ENCODE measurements at regions not wholly inside any gene's neighbourhood (a gene's known extent, or its start where the extent isn't known, plus 50 kb on each side); places are given as distances from the start of the nearest gene placed in this dataset.

GRCh38 chr1:238647877-238648276 lies 738.5 kb upstream of the CHRM3 start:
- H3K9me3 ChIP-seq (ENCODE audit: low read length), result no peaks in the 10 kb centered on the region
- no peak overlapping the region for H3K27ac ChIP-seq (ENCODE audit: low read depth, low read length)
- no peaks in the 10 kb centered on the region for H3K27me3 ChIP-seq (ENCODE audit: control insufficient read depth in 1 of 2, insufficient read depth in 2 of 2, low read length in 2 of 2)
- no peak overlapping the region for H3K9ac ChIP-seq (ENCODE audit: low read length)
- no peaks in the 10 kb centered on the region for H3K4me1 ChIP-seq (ENCODE audit: insufficient read depth, low read length)
- no peak overlapping the region for H3K4me3 ChIP-seq (ENCODE audit: low read depth in 1 of 2, low read length in 2 of 2)
- no peaks in the 10 kb centered on the region for H3K36me3 ChIP-seq (ENCODE audit: insufficient read depth, low read length)

DNA sequence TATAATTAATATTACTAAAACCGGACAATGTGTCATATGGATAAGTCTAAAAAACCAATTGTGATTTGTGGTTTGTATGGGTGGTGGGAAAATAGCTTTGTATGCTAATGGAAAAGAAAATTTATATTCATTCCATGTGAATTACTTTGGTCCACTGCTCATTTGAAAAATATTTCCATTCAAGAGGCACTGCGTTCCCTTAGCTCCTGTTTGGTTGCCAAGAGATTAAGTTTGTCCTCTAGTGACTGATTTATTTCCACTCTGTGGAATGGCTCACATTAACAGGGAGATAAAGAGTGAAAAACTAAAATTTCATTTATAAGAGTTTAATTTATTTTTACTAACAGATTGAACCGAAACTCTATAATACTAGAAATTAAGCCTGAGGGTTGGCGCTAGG lies 744.1 kb upstream of the CHRM3 start:
- no peaks in the 10 kb centered on the region for H3K27me3 ChIP-seq (ENCODE audit: control insufficient read depth in 1 of 2, insufficient read depth in 2 of 2, low read length in 2 of 2)
- H3K27ac ChIP-seq (ENCODE audit: low read depth, low read length), result no peak overlapping the region
- no peak overlapping the region for H3K9ac ChIP-seq (ENCODE audit: low read length)
- no peak overlapping the region for H3K4me3 ChIP-seq (ENCODE audit: low read depth in 1 of 2, low read length in 2 of 2)
- no peaks in the 10 kb centered on the region for H3K4me1 ChIP-seq (ENCODE audit: insufficient read depth, low read length)
- no peaks in the 10 kb centered on the region for H3K9me3 ChIP-seq (ENCODE audit: low read length)
- no peaks in the 10 kb centered on the region for H3K36me3 ChIP-seq (ENCODE audit: insufficient read depth, low read length)

DNA sequence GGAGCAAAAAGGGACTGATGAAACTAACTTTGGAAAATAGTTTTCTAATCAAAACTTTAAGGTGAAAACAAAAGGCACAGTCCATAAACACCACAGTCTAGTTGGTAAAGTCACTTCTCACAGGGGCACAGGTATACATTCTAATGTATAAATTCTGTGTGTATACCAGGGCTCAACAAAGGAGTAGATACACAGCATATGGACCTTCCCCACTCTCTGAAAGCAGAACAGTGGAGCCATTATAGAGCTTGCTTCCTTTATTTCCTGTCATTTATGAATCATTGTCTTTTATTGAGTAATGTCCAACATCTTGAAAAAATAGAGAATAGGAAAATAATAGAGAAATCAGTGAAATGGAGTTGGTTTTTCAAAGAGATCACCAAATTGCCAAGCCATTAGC lies 746.5 kb upstream of the CHRM3 start:
- H3K9me3 ChIP-seq (ENCODE audit: low read length), result no peaks in the 10 kb centered on the region
- no peak overlapping the region for H3K27ac ChIP-seq (ENCODE audit: low read depth, low read length)
- no peak overlapping the region for H3K4me3 ChIP-seq (ENCODE audit: low read depth in 1 of 2, low read length in 2 of 2)
- no peaks in the 10 kb centered on the region for H3K36me3 ChIP-seq (ENCODE audit: insufficient read depth, low read length)
- H3K4me1 ChIP-seq (ENCODE audit: insufficient read depth, low read length), result no peaks in the 10 kb centered on the region
- no peaks in the 10 kb centered on the region for H3K27me3 ChIP-seq (ENCODE audit: control insufficient read depth in 1 of 2, insufficient read depth in 2 of 2, low read length in 2 of 2)
- H3K9ac ChIP-seq (ENCODE audit: low read length), result no peak overlapping the region

DNA sequence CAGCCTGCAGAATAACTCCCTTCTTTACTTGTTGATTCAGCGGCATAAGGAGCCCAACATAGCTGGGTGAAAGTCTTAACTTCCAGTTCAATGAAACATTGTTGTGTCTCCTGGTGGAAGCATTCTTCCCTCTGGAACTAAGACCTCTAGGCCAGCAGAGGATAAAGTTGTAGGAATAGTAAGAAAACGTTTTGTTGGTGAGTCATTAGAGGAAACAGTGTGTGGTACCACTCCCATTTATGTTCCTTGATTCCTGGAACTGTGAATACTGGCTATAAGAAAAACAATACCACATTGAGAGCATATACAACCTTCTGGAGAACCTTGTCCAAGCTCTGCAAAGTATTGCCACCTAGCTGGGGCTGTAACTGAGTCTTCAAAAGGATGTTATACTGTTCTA lies 737.4 kb upstream of the ZP4 start:
- Histone ChIP-seq H3K27me3 (ENCODE audit: control insufficient read depth in 1 of 2, insufficient read depth in 2 of 2, low read length in 2 of 2) (no peaks in the 10 kb centered on the region), H3K4me1 (ENCODE audit: insufficient read depth, low read length) (no peaks in the 10 kb centered on the region), H3K9me3 (ENCODE audit: low read length) (no peaks in the 10 kb centered on the region), H3K4me3 (ENCODE audit: low read depth in 1 of 2, low read length in 2 of 2) (no peak overlapping the region), H3K27ac (ENCODE audit: low read depth, low read length) (no peak overlapping the region), H3K9ac (ENCODE audit: low read length) (no peak overlapping the region), H3K36me3 (ENCODE audit: insufficient read depth, low read length) (no peaks in the 10 kb centered on the region)

- no peak overlapping the region for H3K4me3 ChIP-seq (ENCODE audit: low read depth in 1 of 2, low read length in 2 of 2)
- H3K27ac ChIP-seq (ENCODE audit: low read depth, low read length), result no peak overlapping the region
These were observed 734.1 kb upstream of the ZP4 start for GRCh38 chr1:238624776-238625175.

DNA sequence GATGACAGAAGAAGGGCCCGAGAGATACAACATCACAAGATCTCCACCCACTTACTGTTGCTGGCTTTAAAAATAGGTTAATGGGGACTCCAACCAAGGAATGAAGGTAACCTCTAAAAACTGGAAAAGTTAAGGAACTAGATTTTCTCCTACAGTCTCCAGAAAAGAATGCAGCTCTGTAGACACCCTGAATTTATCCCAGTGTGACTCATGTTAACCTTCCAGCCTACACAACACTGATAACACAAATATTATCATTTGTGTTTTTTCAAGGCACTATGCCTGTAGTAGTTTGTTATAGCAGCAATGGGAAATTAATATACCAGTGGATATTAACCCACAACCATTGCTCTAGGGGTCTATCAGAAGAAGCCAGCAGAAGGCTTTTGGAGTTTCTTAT lies 730.7 kb upstream of the ZP4 start:
- H3K4me3 ChIP-seq (ENCODE audit: low read depth in 1 of 2, low read length in 2 of 2), result no peak overlapping the region
- no peaks in the 10 kb centered on the region for H3K4me1 ChIP-seq (ENCODE audit: insufficient read depth, low read length)
- H3K9me3 ChIP-seq (ENCODE audit: low read length), result no peaks in the 10 kb centered on the region
- no peaks in the 10 kb centered on the region for H3K27me3 ChIP-seq (ENCODE audit: control insufficient read depth in 1 of 2, insufficient read depth in 2 of 2, low read length in 2 of 2)
- H3K27ac ChIP-seq (ENCODE audit: low read depth, low read length), result no peak overlapping the region
- H3K9ac ChIP-seq (ENCODE audit: low read length), result no peak overlapping the region
- no peaks in the 10 kb centered on the region for H3K36me3 ChIP-seq (ENCODE audit: insufficient read depth, low read length)

More at GRCh38 chr1:238624776-238625175, 734.1 kb upstream of the ZP4 start:
- Histone ChIP-seq H3K27me3 (ENCODE audit: control insufficient read depth in 1 of 2, insufficient read depth in 2 of 2, low read length in 2 of 2) (no peaks in the 10 kb centered on the region), H3K9me3 (ENCODE audit: low read length) (no peaks in the 10 kb centered on the region), H3K9ac (ENCODE audit: low read length) (no peak overlapping the region), H3K4me1 (ENCODE audit: insufficient read depth, low read length) (no peaks in the 10 kb centered on the region), H3K36me3 (ENCODE audit: insufficient read depth, low read length) (no peaks in the 10 kb centered on the region)

GRCh38 chr1:238619652-238620051 lies 728.9 kb upstream of the ZP4 start:
- H3K36me3 ChIP-seq (ENCODE audit: insufficient read depth, low read length), result no peaks in the 10 kb centered on the region
- no peaks in the 10 kb centered on the region for H3K4me1 ChIP-seq (ENCODE audit: insufficient read depth, low read length)
- no peak overlapping the region for H3K9ac ChIP-seq (ENCODE audit: low read length)
- no peak overlapping the region for H3K27ac ChIP-seq (ENCODE audit: low read depth, low read length)
- H3K9me3 ChIP-seq (ENCODE audit: low read length), result no peaks in the 10 kb centered on the region
- no peaks in the 10 kb centered on the region for H3K27me3 ChIP-seq (ENCODE audit: control insufficient read depth in 1 of 2, insufficient read depth in 2 of 2, low read length in 2 of 2)
- H3K4me3 ChIP-seq (ENCODE audit: low read depth in 1 of 2, low read length in 2 of 2), result no peak overlapping the region

- no peak overlapping the region for H3K9ac ChIP-seq (ENCODE audit: low read length)
- H3K27ac ChIP-seq (ENCODE audit: low read depth, low read length), result no peak overlapping the region
- no peaks in the 10 kb centered on the region for H3K9me3 ChIP-seq (ENCODE audit: low read length)
- no peaks in the 10 kb centered on the region for H3K36me3 ChIP-seq (ENCODE audit: insufficient read depth, low read length)
- no peaks in the 10 kb centered on the region for H3K27me3 ChIP-seq (ENCODE audit: control insufficient read depth in 1 of 2, insufficient read depth in 2 of 2, low read length in 2 of 2)
- no peak overlapping the region for H3K4me3 ChIP-seq (ENCODE audit: low read depth in 1 of 2, low read length in 2 of 2)
- H3K4me1 ChIP-seq (ENCODE audit: insufficient read depth, low read length), result no peaks in the 10 kb centered on the region
These were observed 720.7 kb upstream of the ZP4 start for GRCh38 chr1:238611406-238611805.

- Histone ChIP-seq H3K4me3 (ENCODE audit: low read depth in 1 of 2, low read length in 2 of 2) (no peak overlapping the region), H3K9me3 (ENCODE audit: low read length) (no peaks in the 10 kb centered on the region), H3K4me1 (ENCODE audit: insufficient read depth, low read length) (no peaks in the 10 kb centered on the region), H3K9ac (ENCODE audit: low read length) (no peak overlapping the region), H3K27me3 (ENCODE audit: control insufficient read depth in 1 of 2, insufficient read depth in 2 of 2, low read length in 2 of 2) (no peaks in the 10 kb centered on the region), H3K27ac (ENCODE audit: low read depth, low read length) (no peak overlapping the region), H3K36me3 (ENCODE audit: insufficient read depth, low read length) (no peaks in the 10 kb centered on the region)
These were observed 717.4 kb upstream of the ZP4 start for GRCh38 chr1:238608144-238608543.

DNA sequence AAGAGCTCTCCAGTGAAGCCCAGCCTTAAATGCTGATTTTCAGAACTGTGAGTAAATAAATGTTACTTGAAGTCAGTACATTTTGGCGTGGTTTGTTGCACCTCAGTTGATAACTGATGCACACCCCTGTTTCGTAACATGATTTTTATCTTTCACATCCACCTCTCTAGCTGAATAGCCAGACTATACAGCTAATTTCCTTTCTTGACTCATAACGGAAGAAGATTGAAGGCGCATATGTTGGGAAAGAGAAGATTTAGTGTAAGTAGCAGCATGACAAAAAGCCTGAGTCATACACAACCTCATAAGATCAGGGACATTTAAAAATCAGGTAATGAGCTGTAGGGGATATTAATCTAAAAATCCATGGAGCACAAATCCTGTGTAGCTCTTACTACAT lies 716.2 kb upstream of the ZP4 start:
- no peaks in the 10 kb centered on the region for H3K27me3 ChIP-seq (ENCODE audit: control insufficient read depth in 1 of 2, insufficient read depth in 2 of 2, low read length in 2 of 2)
- H3K4me1 ChIP-seq (ENCODE audit: insufficient read depth, low read length), result no peaks in the 10 kb centered on the region
- H3K9me3 ChIP-seq (ENCODE audit: low read length), result no peaks in the 10 kb centered on the region
- H3K9ac ChIP-seq (ENCODE audit: low read length), result no peak overlapping the region
- no peak overlapping the region for H3K27ac ChIP-seq (ENCODE audit: low read depth, low read length)
- H3K36me3 ChIP-seq (ENCODE audit: insufficient read depth, low read length), result no peaks in the 10 kb centered on the region
- no peak overlapping the region for H3K4me3 ChIP-seq (ENCODE audit: low read depth in 1 of 2, low read length in 2 of 2)

GRCh38 chr1:238606457-238606856 lies 715.7 kb upstream of the ZP4 start:
- no peaks in the 10 kb centered on the region for H3K36me3 ChIP-seq (ENCODE audit: insufficient read depth, low read length)
- H3K27ac ChIP-seq (ENCODE audit: low read depth, low read length), result no peak overlapping the region
- H3K27me3 ChIP-seq (ENCODE audit: control insufficient read depth in 1 of 2, insufficient read depth in 2 of 2, low read length in 2 of 2), result no peaks in the 10 kb centered on the region
- H3K9ac ChIP-seq (ENCODE audit: low read length), result no peak overlapping the region
- H3K4me1 ChIP-seq (ENCODE audit: insufficient read depth, low read length), result no peaks in the 10 kb centered on the region
- H3K9me3 ChIP-seq (ENCODE audit: low read length), result no peaks in the 10 kb centered on the region
- H3K4me3 ChIP-seq (ENCODE audit: low read depth in 1 of 2, low read length in 2 of 2), result no peak overlapping the region

- no peak overlapping the region for H3K27ac ChIP-seq (ENCODE audit: low read depth, low read length)
- H3K9ac ChIP-seq (ENCODE audit: low read length), result no peak overlapping the region
- no peaks in the 10 kb centered on the region for H3K9me3 ChIP-seq (ENCODE audit: low read length)
- H3K4me1 ChIP-seq (ENCODE audit: insufficient read depth, low read length), result no peaks in the 10 kb centered on the region
- H3K4me3 ChIP-seq (ENCODE audit: low read depth in 1 of 2, low read length in 2 of 2), result no peak overlapping the region
- no peaks in the 10 kb centered on the region for H3K27me3 ChIP-seq (ENCODE audit: control insufficient read depth in 1 of 2, insufficient read depth in 2 of 2, low read length in 2 of 2)
- H3K36me3 ChIP-seq (ENCODE audit: insufficient read depth, low read length), result no peaks in the 10 kb centered on the region
These were observed 713.6 kb upstream of the ZP4 start for GRCh38 chr1:238604357-238604756.
